Astrocyte of the hippocampus (primary cell): ENCODE measurements at regions not wholly inside any gene's neighbourhood (a gene's known extent, or its start where the extent isn't known, plus 50 kb on each side); places are given as distances from the start of the nearest gene placed in this dataset.

Experiments
- DNase-seq: peaks from one replicate; pipeline ENCODE4 v3.0.0; 2011; ENCODE audit warnings: low read depth, low spot score

DNA sequence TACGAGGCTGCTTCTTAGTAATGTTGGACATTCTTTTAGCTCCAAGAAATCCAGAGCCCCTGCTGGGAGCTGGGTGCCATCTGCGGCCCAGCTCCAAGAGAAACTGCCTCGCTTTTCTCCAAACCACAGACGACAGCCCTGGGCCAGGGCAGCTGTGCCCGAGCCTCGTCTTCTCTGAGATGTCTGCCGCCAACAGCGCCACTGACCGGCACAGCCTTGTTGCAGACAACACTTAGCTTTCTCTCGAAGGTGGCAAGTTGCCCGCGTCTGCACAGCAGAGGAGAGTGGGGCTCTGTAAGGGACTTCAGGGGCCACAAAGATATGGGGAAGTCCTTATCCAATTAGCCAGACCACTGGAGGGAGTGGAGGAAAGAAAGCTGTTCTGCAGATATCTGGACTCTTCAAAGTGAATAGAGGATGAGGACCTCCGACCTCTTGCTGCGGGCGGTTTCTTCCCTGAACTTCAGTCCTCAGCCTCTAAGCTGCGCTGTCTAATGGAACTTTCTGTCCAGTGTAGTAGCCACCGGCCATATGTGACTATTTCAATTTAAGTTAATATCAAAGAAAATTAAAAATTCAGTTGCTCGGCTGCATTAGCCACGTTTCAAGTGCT, 63.9 kb upstream of the DISP3 start:
- DNase-seq: no peak

DNA sequence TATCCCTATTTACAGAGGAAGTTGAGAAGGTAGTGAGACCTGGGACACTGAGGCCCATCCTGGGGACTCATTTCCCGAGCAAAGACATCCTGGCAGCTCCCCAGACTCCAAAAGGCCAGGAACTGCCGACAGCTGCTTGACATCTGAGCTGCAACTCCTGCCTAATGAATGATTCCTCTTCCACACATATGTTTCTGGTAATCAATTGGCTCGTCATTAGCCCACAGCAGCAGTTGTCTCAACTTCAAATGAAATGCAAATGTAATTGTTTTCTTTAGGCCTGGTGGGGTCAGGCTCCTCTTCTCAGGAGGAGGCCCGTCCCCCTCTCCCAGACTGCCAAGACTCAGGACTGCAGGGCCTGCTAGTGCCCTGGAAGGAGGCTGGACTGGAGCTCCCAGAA, 61.8 kb upstream of the DISP3 start:
- no peak for DNase-seq

DNA sequence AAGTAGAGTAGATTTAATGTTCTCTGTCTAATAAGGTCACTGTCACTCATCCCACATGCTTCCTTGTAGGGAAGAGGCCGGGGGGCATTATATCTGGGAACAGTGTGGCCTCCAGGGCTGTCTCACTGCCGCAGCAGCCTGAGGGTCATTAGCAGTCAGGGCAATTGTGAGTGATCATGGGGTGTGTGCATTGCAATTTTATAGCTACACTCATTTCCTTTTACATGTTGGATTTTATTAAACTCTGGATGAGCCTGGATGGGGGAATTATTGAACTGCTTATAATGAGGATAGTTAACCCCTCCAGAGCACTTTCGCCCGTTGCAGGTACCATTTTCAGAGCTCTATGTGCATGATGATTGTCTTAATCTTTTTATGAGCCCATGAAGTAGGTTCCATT, 60.9 kb upstream of the DISP3 start:
- DNase-seq: no peak

DNA sequence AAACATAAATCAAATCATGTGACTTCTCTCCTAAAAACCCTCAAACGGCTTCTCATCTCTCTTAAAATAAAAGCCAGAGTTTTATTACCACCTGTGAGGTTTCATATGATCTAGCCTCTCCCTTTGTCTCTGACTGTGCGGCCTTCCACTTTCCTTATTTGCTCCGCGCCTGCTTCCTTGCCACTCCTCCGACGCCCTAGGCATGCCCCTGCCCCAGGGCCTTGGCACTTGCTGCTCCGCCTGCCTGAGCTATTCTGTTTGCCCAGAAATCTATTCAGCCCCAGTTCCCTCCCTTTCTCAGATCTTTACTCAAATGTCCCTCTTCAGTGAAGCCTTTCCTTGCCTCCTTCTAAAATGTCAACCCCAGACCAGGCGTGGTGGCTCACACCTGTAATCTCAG, 57.5 kb upstream of the DISP3 start:
- DNase-seq: no peak

DNA sequence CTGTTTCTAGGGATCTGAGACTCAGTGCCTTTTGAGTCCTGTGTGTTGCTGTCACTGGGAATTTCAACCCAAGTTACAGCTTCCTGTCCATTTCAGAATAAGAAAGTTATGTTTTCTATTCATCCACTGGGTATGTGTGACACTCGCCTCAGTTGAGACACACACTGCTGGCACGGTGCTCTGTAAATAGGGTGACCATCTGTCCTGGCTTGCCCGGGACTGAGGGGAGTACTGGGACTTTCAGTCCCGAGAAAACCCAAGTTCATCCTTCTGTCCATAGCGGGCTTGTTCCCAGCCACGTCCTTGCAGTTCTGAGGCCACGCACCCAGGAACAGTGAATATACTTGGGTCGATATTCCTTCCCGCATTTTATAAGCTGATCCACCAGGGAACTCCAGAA, 56.3 kb upstream of the DISP3 start:
- no peak for DNase-seq

DNA sequence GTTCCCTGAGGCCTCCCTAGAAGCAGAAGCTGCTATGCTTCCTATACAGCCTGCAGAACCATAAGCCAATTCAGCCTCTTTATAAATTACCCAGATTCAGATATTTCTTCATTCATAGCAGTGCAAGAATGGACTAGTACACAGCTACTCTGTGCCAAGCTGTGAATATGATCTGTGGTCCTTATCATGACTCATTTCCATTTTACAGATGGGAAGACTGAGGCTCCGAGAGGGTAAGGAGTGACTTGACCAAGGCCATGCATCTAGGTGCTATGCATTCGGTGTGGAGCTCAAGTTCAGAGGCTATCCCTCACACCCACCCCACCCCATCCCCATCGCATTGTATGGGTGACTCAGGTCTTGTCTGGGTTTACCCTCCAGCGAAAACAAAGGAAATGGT, 52.3 kb upstream of the DISP3 start:
- no peak for DNase-seq

DNA sequence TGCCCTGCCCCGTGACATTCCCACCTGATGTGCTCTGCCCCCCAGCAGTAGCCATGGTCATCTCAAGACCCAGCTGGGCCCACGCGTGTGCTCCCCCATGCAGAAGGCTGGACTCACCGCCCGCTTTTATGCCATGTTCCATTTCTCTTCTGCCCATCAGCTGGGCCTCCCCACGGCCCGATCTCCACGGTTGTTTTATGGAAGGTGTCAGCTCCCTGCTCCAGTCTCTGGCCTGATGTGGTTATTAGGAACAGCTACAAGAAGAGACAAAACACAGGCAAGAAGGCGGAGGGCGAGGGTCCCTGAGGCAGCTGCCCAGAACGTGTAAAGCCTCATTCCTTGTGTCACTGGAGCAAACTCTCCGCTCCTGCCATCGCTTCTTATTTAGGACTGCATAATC, 50.2 kb upstream of the DISP3 start:
- DNase-seq: no peak
